Stimulated activated effector memory CD8-positive, alpha-beta T cell treated with anti-CD3 and anti-CD28 coated beads, Interleukin-12 subunit alpha, Interleukin-12 subunit beta, amount 100 ng/mL, for 72 hours (primary cell): ENCODE measurements at regions not wholly inside any gene's neighbourhood (a gene's known extent, or its start where the extent isn't known, plus 50 kb on each side); places are given as distances from the start of the nearest gene placed in this dataset.

Source experiments
- ATAC-seq: fragments of 150-1000 bp; cut with Tn5 transposase; 2 replicates; pipeline ENCODE4 v1.10.0; 2021
- DNase-seq, 2 donors: peaks; one replicate each; pipeline ENCODE4 v3.0.0; 2021 to 2022; ENCODE audit warnings: low spot score in 2 of 2
- H3K27ac Mint-ChIP-seq: one replicate; pipeline ENCODE4 v1.8.0; 2022; ENCODE audit warnings: mild to moderate bottlenecking, mixed read lengths
- H3K36me3 Mint-ChIP-seq: one replicate; pipeline ENCODE4 v1.8.0; 2022; ENCODE audit warnings: mild to moderate bottlenecking, mixed read lengths
- H3K4me1 Mint-ChIP-seq: one replicate; pipeline ENCODE4 v1.8.0; 2022; ENCODE audit warnings: mixed read lengths
- H3K4me3 Mint-ChIP-seq: one replicate; pipeline ENCODE4 v1.8.0; 2022; ENCODE audit warnings: mild to moderate bottlenecking, mixed read lengths
- H3K9me3 Mint-ChIP-seq: one replicate; pipeline ENCODE4 v1.8.0; 2022; ENCODE audit warnings: mixed read lengths

DNA sequence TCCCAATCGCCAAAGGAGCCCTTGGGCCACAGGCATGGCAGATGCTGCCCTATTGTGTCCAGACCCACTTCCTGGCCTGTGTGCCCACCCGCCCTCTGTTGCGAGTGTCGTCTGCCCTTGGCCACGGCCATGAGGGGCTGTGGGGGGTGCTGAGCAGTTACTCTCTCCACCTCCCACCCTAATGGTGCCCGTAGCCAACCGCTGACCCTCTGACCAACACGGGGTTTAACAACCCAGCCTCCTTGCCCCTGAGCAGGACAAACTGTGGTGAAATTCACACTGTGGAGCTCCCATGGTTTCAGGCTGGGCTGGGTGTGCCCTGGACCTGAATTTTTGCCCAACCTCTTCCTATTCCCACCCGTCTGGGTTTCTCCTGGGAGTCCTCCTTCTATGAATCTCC lies 145.7 kb upstream of the HDAC4 start:
- no peak for DNase-seq
- no peak for ATAC-seq
- no peaks in the 10 kb centered on the region for H3K36me3 Mint-ChIP-seq
- H3K4me3 Mint-ChIP-seq = peak overlapping the region; percentile 37
- peak overlapping the region; percentile 91 for H3K27ac Mint-ChIP-seq
- no peaks in the 10 kb centered on the region for H3K9me3 Mint-ChIP-seq
- peaks cover 53% of the 10 kb centered on the region for H3K4me1 Mint-ChIP-seq

DNA sequence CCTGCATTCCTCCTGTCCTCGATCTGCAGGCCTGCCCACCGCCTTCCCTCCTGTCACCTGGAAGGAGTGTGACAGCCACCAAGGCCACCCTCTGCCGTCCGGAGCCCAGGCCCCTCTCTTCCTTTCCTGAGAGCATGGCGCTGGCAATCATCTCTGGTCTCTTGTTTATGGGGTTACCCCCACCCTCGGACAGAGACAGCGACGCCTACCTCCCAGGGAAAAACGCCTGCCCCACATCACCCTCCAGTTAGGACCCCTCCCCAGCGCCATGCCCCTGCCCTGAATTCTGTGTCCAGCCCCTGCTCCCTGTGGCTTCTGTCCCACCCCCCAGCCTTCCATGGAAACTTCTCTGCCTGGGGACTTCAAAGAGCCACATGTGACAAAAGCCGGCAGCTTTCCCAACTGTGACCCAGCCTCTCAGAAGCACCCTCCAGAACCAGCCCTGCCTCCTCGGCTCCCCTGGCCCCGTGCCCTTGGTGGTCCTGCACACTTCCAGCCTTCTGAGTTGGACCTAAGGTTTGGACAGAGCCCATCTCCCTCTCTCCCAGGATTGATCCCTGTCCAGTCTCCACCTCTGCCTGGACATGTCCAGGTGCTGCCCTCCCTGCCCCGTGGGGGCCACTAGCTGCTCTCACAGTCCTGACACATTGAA lies 145.0 kb upstream of the HDAC4 start:
- peak overlapping the region; percentile 37 for H3K4me3 Mint-ChIP-seq
- peak overlapping the region; percentile 91 for H3K27ac Mint-ChIP-seq

DNA sequence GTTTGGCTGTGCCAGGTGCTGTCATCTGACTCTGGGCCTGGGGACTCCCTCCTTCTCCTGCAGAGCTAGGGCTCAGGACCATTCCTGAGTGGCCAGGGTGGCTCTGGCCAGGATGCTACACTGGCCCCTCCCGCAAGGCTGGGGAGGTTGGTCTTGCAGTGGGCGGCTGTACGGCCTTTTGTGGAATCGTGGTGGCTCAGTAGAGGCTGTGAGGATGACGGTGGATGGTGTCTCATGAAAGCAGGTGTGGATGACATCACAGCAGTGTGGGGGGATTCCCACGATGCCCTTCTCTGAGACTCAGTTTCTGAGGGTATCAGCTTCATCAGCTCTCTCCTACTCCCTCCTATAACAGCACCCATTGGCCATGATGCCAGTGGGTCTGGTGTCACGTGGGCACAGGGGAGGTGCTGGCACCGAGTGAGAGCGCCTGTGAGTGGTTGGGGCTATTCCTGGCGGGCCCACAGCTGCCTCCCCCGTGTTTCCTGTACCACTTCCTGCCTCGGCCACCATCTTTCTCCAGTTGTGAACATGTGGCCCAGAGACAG lies 144.2 kb upstream of the HDAC4 start:
- Mint-ChIP-seq H3K4me1 (peaks cover 58% of the 10 kb centered on the region), H3K27ac (peak overlapping the region; percentile 91), H3K36me3 (no peaks in the 10 kb centered on the region), H3K9me3 (no peaks in the 10 kb centered on the region), H3K4me3 (peak overlapping the region; percentile 37)
- DNase-seq = peak; percentile 36 to 75
- peak; percentile 88 for ATAC-seq

More for the DNA sequence above, 145.0 kb upstream of the HDAC4 start:
- Mint-ChIP-seq H3K9me3 (no peaks in the 10 kb centered on the region), H3K4me1 (peaks cover 53% of the 10 kb centered on the region), H3K36me3 (no peaks in the 10 kb centered on the region)
- DNase-seq (no peak), ATAC-seq (no peak)

DNA sequence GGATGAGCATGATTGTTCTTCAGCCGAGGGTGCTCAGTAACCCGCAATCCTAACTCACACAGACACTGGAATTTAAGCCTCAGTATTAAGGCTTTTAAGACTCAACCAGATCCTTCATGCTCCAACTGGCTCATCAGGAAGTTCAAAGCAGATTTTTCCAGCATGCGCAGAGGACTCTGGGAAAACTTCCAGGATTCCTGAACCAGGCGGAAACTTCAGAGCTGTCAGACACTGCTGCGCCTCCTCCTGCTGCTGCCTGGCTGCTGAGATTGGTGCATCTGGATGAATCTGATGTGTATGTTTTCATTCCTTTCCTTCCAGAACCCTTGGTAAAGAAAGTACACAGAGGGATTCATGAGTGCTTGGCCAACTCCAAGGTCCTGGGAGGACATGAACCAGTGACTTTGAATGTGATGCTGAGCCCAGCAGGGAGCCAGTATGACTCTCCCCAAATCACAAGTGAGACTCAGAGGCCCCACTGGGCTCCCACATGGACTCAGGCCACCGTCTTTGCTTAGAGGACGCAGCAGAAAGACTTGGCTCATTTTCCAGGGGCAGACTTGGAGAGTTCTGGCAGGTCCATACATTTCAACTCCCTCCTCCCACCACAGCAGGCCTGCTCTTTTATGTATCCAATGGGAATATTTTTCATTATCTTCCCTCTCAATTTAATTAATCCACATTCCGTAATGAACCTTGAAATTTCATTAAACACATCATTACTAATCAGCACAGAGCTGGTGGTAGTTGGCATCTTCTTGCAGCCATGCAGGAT lies 143.5 kb upstream of the HDAC4 start:
- peak overlapping the region; percentile 37 for H3K4me3 Mint-ChIP-seq

DNA sequence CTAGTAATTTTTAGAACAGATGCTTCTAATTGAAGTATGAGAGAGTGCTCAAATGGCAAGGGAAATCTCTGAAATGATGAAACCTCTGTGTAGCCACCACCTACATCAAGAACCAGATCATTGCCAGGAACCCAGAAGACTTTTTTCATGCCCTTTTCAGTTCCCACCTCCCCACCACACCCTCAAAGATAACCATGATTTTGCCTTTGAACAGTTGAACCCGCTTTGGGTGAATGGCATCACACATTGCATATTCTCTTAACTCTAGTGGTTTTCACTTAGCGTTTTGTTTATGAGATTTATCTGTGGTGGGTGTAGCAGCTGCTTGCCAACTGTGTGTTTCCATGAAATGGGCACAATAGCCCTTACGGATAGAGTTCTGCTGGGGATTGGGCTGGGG lies 142.9 kb upstream of the HDAC4 start:
- H3K9me3 Mint-ChIP-seq = no peaks in the 10 kb centered on the region
- DNase-seq = no peak
- peaks cover 48% of the 10 kb centered on the region for H3K4me1 Mint-ChIP-seq
- H3K27ac Mint-ChIP-seq = no peak overlapping the region
- no peaks in the 10 kb centered on the region for H3K36me3 Mint-ChIP-seq
- ATAC-seq = no peak
- H3K4me3 Mint-ChIP-seq = no peak overlapping the region

More for the DNA sequence above, 143.5 kb upstream of the HDAC4 start:
- peak overlapping the region; percentile 91 for H3K27ac Mint-ChIP-seq
- peaks cover 54% of the 10 kb centered on the region for H3K4me1 Mint-ChIP-seq
- ATAC-seq = no peak
- no peaks in the 10 kb centered on the region for H3K9me3 Mint-ChIP-seq
- DNase-seq = no peak
- H3K36me3 Mint-ChIP-seq = no peaks in the 10 kb centered on the region

DNA sequence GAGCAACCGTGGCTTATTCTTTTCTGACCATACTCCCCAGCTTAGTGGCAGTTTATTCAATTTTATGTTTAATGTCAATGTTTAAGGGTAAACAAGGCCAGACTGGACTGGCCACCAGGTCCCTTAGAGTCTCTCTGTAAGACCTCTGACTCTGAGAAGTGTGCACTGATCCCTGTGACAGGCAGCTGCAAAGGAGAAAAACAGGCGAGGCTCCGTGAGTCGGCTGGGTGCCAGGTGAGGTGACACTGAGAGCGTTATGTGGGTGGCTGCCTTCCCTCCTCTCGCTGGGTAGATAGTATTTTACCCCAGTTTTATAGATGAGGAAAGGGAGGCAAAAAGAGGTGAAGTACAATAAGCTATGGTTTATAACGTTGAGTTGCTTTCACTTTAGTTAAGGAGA lies 139.4 kb upstream of the HDAC4 start:
- no peaks in the 10 kb centered on the region for H3K36me3 Mint-ChIP-seq
- DNase-seq (no peak), ATAC-seq (no peak)
- H3K4me1 Mint-ChIP-seq = peaks cover 23% of the 10 kb centered on the region
- no peak overlapping the region for H3K27ac Mint-ChIP-seq
- H3K9me3 Mint-ChIP-seq = no peaks in the 10 kb centered on the region
- no peak overlapping the region for H3K4me3 Mint-ChIP-seq

- Mint-ChIP-seq H3K27ac (no peak overlapping the region), H3K36me3 (no peaks in the 10 kb centered on the region), H3K4me1 (peaks cover 18% of the 10 kb centered on the region), H3K9me3 (no peaks in the 10 kb centered on the region), H3K4me3 (no peak overlapping the region)
- ATAC-seq (no peak), DNase-seq (no peak)
Measured at GRCh38 chr2:239539776-239540100, 138.9 kb upstream of the HDAC4 start.

DNA sequence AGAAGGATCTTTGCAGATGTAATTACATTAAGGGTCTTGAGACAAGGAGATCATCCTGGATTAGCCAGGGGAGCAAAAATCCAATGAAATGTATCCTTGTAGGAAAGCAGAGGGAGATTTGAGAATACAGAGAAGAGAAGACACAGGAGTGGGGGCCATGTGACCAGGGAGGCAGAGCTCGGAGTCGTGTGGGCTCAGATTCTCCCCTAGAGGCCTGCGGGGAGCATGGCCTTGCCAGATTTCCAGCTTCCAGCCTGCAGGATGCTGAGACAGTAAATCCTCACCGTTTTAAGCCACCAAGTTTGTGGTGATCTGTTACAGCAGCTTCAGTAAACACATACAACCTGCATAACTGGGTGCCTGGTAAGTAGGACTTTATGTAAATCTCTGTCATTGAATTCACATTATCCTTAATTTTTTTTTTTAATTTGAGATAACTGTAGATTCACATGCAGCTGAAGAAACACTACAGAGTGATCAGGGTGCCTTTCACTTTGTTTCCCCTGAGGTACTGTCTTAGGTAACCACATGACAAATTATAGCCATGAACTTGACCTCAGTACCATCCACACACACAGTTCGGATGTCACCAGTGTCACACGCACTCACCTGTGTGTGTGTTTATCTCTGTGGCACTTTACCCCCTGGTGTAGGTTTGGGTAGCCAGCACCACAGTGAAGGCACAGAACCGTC lies 138.4 kb upstream of the HDAC4 start:
- Mint-ChIP-seq H3K27ac (no peak overlapping the region), H3K36me3 (no peaks in the 10 kb centered on the region), H3K4me1 (peaks cover 13% of the 10 kb centered on the region), H3K4me3 (no peak overlapping the region), H3K9me3 (no peaks in the 10 kb centered on the region)
- no peak for DNase-seq
- ATAC-seq = no peak

- Mint-ChIP-seq H3K4me3 (no peak overlapping the region), H3K27ac (no peak overlapping the region), H3K36me3 (no peaks in the 10 kb centered on the region), H3K9me3 (no peaks in the 10 kb centered on the region), H3K4me1 (peaks cover 7% of the 10 kb centered on the region)
- DNase-seq (no peak), ATAC-seq (no peak)
Measured at GRCh38 chr2:239538357-239539052, 137.7 kb upstream of the HDAC4 start.

DNA sequence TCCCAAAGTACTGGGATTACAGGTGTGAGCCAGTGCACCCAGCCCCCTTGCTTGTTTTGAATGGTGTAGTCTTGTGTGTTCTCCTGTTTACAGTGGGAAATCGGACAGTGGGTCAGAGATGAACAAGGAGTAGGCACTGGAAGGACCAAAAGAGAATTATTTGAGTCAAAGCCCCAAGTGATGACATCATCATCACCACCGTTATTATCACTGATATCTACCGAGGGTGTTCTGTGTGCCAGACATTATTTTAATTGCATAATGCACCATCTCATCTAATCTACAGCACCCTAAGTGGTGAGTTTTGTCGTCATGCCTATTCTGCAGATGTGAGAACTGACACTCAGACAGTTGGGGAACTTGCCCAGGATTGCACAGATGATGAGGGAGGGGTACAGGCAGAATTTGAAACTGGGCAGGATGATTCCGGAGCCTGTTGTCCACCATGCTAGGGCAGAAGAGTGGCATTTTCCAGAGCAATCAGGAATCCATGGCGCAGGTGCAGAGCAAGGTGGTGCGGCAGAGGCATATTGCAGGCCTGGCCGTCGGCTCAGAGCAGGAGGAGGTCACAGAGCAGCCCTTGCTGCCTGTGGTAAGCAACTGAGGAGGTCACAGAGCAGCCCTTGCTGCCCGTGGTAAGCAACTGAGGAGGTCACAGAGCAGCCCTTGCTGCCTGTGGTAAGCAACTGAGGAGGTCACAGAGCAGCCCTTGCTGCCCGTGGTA lies 137.0 kb upstream of the HDAC4 start:
- H3K4me1 Mint-ChIP-seq = peaks cover 11% of the 10 kb centered on the region
- H3K9me3 Mint-ChIP-seq = no peaks in the 10 kb centered on the region
- no peak overlapping the region for H3K4me3 Mint-ChIP-seq
- H3K27ac Mint-ChIP-seq = no peak overlapping the region
- no peak for ATAC-seq
- no peaks in the 10 kb centered on the region for H3K36me3 Mint-ChIP-seq
- no peak for DNase-seq

DNA sequence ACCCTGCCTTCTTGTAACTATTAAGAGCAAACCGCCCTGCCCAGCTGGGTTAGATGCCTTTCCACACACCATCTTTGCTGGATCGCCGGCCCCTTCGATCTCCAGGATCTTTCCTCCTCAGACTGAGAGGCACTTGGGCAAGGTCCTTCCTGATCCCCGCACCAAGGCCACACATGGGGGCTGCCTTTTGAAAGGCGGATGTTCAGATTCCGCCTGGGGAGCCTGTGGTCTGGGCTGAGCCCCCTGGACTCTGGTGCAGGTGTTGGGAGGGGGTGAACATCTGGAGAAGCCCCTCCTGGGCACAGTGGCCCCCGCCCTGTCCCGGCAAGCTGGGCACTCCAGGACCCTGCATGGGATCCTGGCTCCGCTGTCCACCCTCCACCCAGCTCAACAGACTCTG lies 135.4 kb upstream of the HDAC4 start:
- Mint-ChIP-seq H3K9me3 (no peaks in the 10 kb centered on the region), H3K4me3 (no peak overlapping the region), H3K36me3 (no peaks in the 10 kb centered on the region), H3K4me1 (peaks cover 14% of the 10 kb centered on the region), H3K27ac (no peak overlapping the region)
- no peak for ATAC-seq
- DNase-seq = no peak

GRCh38 chr2:239535413-239536144 lies 134.8 kb upstream of the HDAC4 start:
- ATAC-seq (no peak), DNase-seq (no peak)
- Mint-ChIP-seq H3K4me3 (no peak overlapping the region), H3K4me1 (peaks cover 14% of the 10 kb centered on the region), H3K27ac (no peak overlapping the region), H3K9me3 (no peaks in the 10 kb centered on the region), H3K36me3 (no peaks in the 10 kb centered on the region)

DNA sequence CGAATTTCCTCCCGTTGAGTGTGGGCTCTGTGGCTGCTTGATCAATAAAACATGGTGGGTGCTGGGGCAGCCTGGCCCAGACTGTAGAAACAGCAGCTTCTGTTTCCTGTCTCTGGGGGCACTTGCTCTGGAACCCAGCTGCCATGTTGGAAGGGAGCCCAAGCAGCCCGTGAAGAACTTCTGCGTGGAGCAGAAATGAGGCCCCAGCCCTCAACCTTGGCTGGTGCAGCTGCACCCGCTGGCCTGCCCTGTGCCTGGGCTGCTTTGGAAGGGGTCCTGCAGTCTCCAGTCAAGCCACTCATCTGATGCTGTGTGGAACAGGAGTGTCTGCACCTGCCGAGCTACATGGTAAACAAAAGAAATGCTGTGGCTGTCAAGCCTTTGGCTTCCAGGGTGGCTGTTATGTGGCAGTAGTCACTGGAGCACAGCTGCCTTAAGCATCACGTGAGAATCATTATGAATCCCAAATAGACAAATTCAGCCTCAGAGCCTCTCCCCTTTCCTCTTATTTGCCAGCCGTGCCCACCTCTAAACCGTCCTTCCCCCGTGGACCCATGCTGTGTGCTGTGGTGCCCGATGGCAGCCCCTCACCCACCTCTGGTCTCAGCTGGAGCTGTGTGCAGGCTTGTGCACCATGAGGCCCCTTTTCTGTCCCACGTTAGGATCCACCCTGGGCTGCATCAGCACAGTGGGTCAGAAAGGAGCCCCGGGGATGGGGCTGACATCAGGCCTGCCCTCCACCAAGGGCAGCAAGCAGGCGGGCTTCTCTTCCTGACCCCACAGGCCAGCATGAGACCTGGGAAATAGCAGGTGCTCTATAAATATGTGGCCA lies 134.0 kb upstream of the HDAC4 start:
- Mint-ChIP-seq H3K27ac (no peak overlapping the region), H3K9me3 (no peaks in the 10 kb centered on the region), H3K4me3 (no peak overlapping the region), H3K36me3 (no peaks in the 10 kb centered on the region), H3K4me1 (peaks cover 7% of the 10 kb centered on the region)
- DNase-seq (no peak), ATAC-seq (no peak)
